ENCODE measurements at regions not wholly inside any gene's neighbourhood (a gene's known extent, or its start where the extent isn't known, plus 50 kb on each side); places are given as distances from the start of the nearest gene placed in this dataset.

GRCh38 chr18:60117321-60117720, 217.5 kb downstream of the PMAIP1 start:
- H3K4me1 ChIP-seq (ENCODE audit: control insufficient read depth, insufficient read depth, low read depth, low read length), result no peaks in the 10 kb centered on the region
- H3K4me3 ChIP-seq (ENCODE audit: insufficient read depth in 1 of 2, low read depth in 1 of 2, low read length in 2 of 2), result no peak overlapping the region
- peaks cover 0 to 3% of the 10 kb centered on the region in 2 experiments for H3K27me3 ChIP-seq (ENCODE audit: control insufficient read depth in 1 of 2, insufficient read depth in 1 of 2, low read length in 2 of 2)
- no peak overlapping the region for H3K23ac ChIP-seq (ENCODE audit: low read length in 2 of 2)
- peak overlapping the region; percentile 23 for H2AFZ ChIP-seq (ENCODE audit: low read depth, low read length)
- H3K27ac ChIP-seq (ENCODE audit: low read length, poor library complexity, severe bottlenecking), result no peak overlapping the region
- no peak overlapping the region for H3K9ac ChIP-seq (ENCODE audit: low read length)
- H2BK120ac ChIP-seq (ENCODE audit: low read depth, low read length), result no peak overlapping the region
- H2BK15ac ChIP-seq (ENCODE audit: low read depth, poor library complexity, severe bottlenecking), result no peak overlapping the region
- no peak overlapping the region for H3K14ac ChIP-seq (ENCODE audit: low read length in 2 of 2)
- H3K79me1 ChIP-seq (replicated peaks; ENCODE audit: low read length, poor library complexity, severe bottlenecking), result no peaks in the 10 kb centered on the region
- no peak overlapping the region for H4K91ac ChIP-seq (ENCODE audit: low read length)
- H3K4me2 ChIP-seq (ENCODE audit: low read length, poor library complexity, severe bottlenecking), result no peak overlapping the region
- no peak overlapping the region for H3K18ac ChIP-seq (ENCODE audit: low read depth in 1 of 2, low read length in 2 of 2)
- no peak overlapping the region for H3K4ac ChIP-seq (ENCODE audit: low read depth in 1 of 2, low read length in 2 of 2)
- H2BK5ac ChIP-seq (ENCODE audit: low read depth, low read length, poor library complexity, severe bottlenecking), result no peak overlapping the region
- H4K8ac ChIP-seq (ENCODE audit: low read length), result no peak overlapping the region
- no peaks in the 10 kb centered on the region for H3K36me3 ChIP-seq (ENCODE audit: control insufficient read depth in 1 of 2, insufficient read depth in 2 of 2, low read depth in 1 of 2, low read length in 2 of 2)
- no peak overlapping the region for H2BK12ac ChIP-seq (ENCODE audit: low read length in 2 of 2)
- no peak overlapping the region for H2AK5ac ChIP-seq (ENCODE audit: low read length, severe bottlenecking)
- 88% methylated on average over 3 of the region's 6 CpGs for WGBS
- H3K9me3 ChIP-seq (ENCODE audit: control insufficient read depth, low read length), result no peaks in the 10 kb centered on the region
- no peak for DNase-seq

DNA sequence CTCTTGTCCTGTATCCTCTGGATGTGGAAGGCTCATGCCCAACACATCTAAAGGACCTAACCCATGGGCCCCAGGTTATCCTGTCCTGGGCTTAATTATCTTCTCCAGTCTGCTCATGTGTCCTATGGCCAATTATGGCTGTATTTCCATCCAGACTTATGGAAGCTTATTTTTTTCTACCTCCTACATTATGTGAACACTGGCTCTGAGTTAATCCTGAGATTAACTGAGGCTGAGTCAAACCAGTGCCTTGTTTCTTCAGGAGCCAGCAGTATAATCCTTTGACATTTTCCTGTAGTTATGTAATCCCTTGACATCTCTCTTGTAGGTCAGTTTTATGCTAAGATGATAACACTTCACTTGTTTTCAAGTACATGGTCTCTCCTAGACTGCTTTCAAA, 213.6 kb downstream of the PMAIP1 start:
- Histone ChIP-seq H4K91ac (ENCODE audit: low read length) (no peak overlapping the region), H3K18ac (ENCODE audit: low read depth in 1 of 2, low read length in 2 of 2) (peak overlapping the region in 1 of 2 experiments; percentile 56), H3K4ac (ENCODE audit: low read depth in 1 of 2, low read length in 2 of 2) (no peak overlapping the region), H2AFZ (ENCODE audit: low read depth, low read length) (no peak overlapping the region), H2BK5ac (ENCODE audit: low read depth, low read length, poor library complexity, severe bottlenecking) (no peak overlapping the region), H3K27me3 (ENCODE audit: control insufficient read depth in 1 of 2, insufficient read depth in 1 of 2, low read length in 2 of 2) (no peaks in the 10 kb centered on the region), H3K4me2 (ENCODE audit: low read length, poor library complexity, severe bottlenecking) (no peak overlapping the region), H3K27ac (ENCODE audit: low read length, poor library complexity, severe bottlenecking) (no peak overlapping the region), H3K36me3 (ENCODE audit: control insufficient read depth in 1 of 2, insufficient read depth in 2 of 2, low read depth in 1 of 2, low read length in 2 of 2) (no peaks in the 10 kb centered on the region), H2AK5ac (ENCODE audit: low read length, severe bottlenecking) (no peak overlapping the region), H2BK12ac (ENCODE audit: low read length in 2 of 2) (no peak overlapping the region), H2BK15ac (ENCODE audit: low read depth, poor library complexity, severe bottlenecking) (no peak overlapping the region), H3K4me1 (ENCODE audit: control insufficient read depth, insufficient read depth, low read depth, low read length) (no peaks in the 10 kb centered on the region), H3K4me3 (ENCODE audit: insufficient read depth in 1 of 2, low read depth in 1 of 2, low read length in 2 of 2) (no peak overlapping the region), H3K14ac (ENCODE audit: low read length in 2 of 2) (no peak overlapping the region), H4K8ac (ENCODE audit: low read length) (peak overlapping the region; percentile 7), H2BK120ac (ENCODE audit: low read depth, low read length) (no peak overlapping the region), H3K23ac (ENCODE audit: low read length in 2 of 2) (peak overlapping the region in 1 of 2 experiments; percentile 72), H3K9ac (ENCODE audit: low read length) (no peak overlapping the region), H3K79me1 (replicated peaks; ENCODE audit: low read length, poor library complexity, severe bottlenecking) (no peaks in the 10 kb centered on the region), H3K9me3 (ENCODE audit: control insufficient read depth, low read length) (no peaks in the 10 kb centered on the region)
- DNase-seq, result peak; percentile 19

GRCh38 chr18:60112369-60112768, 212.6 kb downstream of the PMAIP1 start:
- no peak overlapping the region for H2BK12ac ChIP-seq (ENCODE audit: low read length in 2 of 2)
- H2AK5ac ChIP-seq (ENCODE audit: low read length, severe bottlenecking), result no peak overlapping the region
- no peak overlapping the region for H3K4ac ChIP-seq (ENCODE audit: low read depth in 1 of 2, low read length in 2 of 2)
- H3K9me3 ChIP-seq (ENCODE audit: control insufficient read depth, low read length), result no peaks in the 10 kb centered on the region
- DNase-seq, result no peak
- H4K8ac ChIP-seq (ENCODE audit: low read length), result no peak overlapping the region
- H2AFZ ChIP-seq (ENCODE audit: low read depth, low read length), result no peak overlapping the region
- 94% methylated on average over 4 of the region's 5 CpGs for WGBS
- H2BK120ac ChIP-seq (ENCODE audit: low read depth, low read length), result no peak overlapping the region
- no peak overlapping the region for H3K14ac ChIP-seq (ENCODE audit: low read length in 2 of 2)
- no peak overlapping the region for H3K18ac ChIP-seq (ENCODE audit: low read depth in 1 of 2, low read length in 2 of 2)
- no peaks in the 10 kb centered on the region for H3K4me1 ChIP-seq (ENCODE audit: control insufficient read depth, insufficient read depth, low read depth, low read length)
- H3K27me3 ChIP-seq (ENCODE audit: control insufficient read depth in 1 of 2, insufficient read depth in 1 of 2, low read length in 2 of 2), result no peaks in the 10 kb centered on the region
- H3K36me3 ChIP-seq (ENCODE audit: control insufficient read depth in 1 of 2, insufficient read depth in 2 of 2, low read depth in 1 of 2, low read length in 2 of 2), result no peaks in the 10 kb centered on the region
- no peak overlapping the region for H3K9ac ChIP-seq (ENCODE audit: low read length)
- no peak overlapping the region for H3K23ac ChIP-seq (ENCODE audit: low read length in 2 of 2)
- H3K27ac ChIP-seq (ENCODE audit: low read length, poor library complexity, severe bottlenecking), result no peak overlapping the region
- no peaks in the 10 kb centered on the region for H3K79me1 ChIP-seq (replicated peaks; ENCODE audit: low read length, poor library complexity, severe bottlenecking)
- H2BK5ac ChIP-seq (ENCODE audit: low read depth, low read length, poor library complexity, severe bottlenecking), result no peak overlapping the region
- H4K91ac ChIP-seq (ENCODE audit: low read length), result no peak overlapping the region
- no peak overlapping the region for H3K4me3 ChIP-seq (ENCODE audit: insufficient read depth in 1 of 2, low read depth in 1 of 2, low read length in 2 of 2)
- no peak overlapping the region for H2BK15ac ChIP-seq (ENCODE audit: low read depth, poor library complexity, severe bottlenecking)
- no peak overlapping the region for H3K4me2 ChIP-seq (ENCODE audit: low read length, poor library complexity, severe bottlenecking)

DNA sequence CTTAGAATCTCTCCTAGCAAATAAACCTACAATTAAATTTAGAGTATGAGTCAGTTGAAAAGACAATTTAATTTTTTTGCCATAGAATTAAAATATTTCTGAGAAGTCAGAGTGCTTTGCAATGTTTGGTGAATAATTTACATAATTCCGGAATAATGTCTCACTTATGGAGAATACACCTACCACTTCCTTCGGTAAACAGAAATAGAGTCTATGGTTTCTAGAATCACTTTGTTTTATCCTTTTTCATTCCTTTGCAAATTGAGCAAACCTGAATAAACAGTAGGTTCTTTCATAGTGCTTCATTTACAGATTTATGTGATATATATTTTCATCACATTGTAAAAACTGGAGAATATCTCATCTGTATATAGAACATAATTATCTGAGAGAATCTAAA, 211.7 kb downstream of the PMAIP1 start:
- DNase-seq, result no peak
- no peak overlapping the region for H3K14ac ChIP-seq (ENCODE audit: low read length in 2 of 2)
- no peaks in the 10 kb centered on the region for H3K27me3 ChIP-seq (ENCODE audit: control insufficient read depth in 1 of 2, insufficient read depth in 1 of 2, low read length in 2 of 2)
- no peaks in the 10 kb centered on the region for H3K9me3 ChIP-seq (ENCODE audit: control insufficient read depth, low read length)
- H2BK15ac ChIP-seq (ENCODE audit: low read depth, poor library complexity, severe bottlenecking), result no peak overlapping the region
- no peak overlapping the region for H2AK5ac ChIP-seq (ENCODE audit: low read length, severe bottlenecking)
- H3K4me2 ChIP-seq (ENCODE audit: low read length, poor library complexity, severe bottlenecking), result no peak overlapping the region
- H2BK12ac ChIP-seq (ENCODE audit: low read length in 2 of 2), result no peak overlapping the region
- no peak overlapping the region for H3K4ac ChIP-seq (ENCODE audit: low read depth in 1 of 2, low read length in 2 of 2)
- H3K4me1 ChIP-seq (ENCODE audit: control insufficient read depth, insufficient read depth, low read depth, low read length), result no peaks in the 10 kb centered on the region
- no peak overlapping the region for H3K23ac ChIP-seq (ENCODE audit: low read length in 2 of 2)
- H2BK5ac ChIP-seq (ENCODE audit: low read depth, low read length, poor library complexity, severe bottlenecking), result no peak overlapping the region
- H3K18ac ChIP-seq (ENCODE audit: low read depth in 1 of 2, low read length in 2 of 2), result no peak overlapping the region
- WGBS, result no CpG with 5 or more reads among the region's 2 CpGs
- no peak overlapping the region for H3K4me3 ChIP-seq (ENCODE audit: insufficient read depth in 1 of 2, low read depth in 1 of 2, low read length in 2 of 2)
- H3K79me1 ChIP-seq (replicated peaks; ENCODE audit: low read length, poor library complexity, severe bottlenecking), result no peaks in the 10 kb centered on the region
- no peaks in the 10 kb centered on the region for H3K36me3 ChIP-seq (ENCODE audit: control insufficient read depth in 1 of 2, insufficient read depth in 2 of 2, low read depth in 1 of 2, low read length in 2 of 2)
- no peak overlapping the region for H2AFZ ChIP-seq (ENCODE audit: low read depth, low read length)
- H3K27ac ChIP-seq (ENCODE audit: low read length, poor library complexity, severe bottlenecking), result no peak overlapping the region
- H4K8ac ChIP-seq (ENCODE audit: low read length), result no peak overlapping the region
- H2BK120ac ChIP-seq (ENCODE audit: low read depth, low read length), result no peak overlapping the region
- H3K9ac ChIP-seq (ENCODE audit: low read length), result no peak overlapping the region
- H4K91ac ChIP-seq (ENCODE audit: low read length), result no peak overlapping the region

Data from mesenchymal stem cell (in vitro differentiated cells and primary cell).